GM12878 (cell line): ENCODE measurements at regions not wholly inside any gene's neighbourhood (a gene's known extent, or its start where the extent isn't known, plus 50 kb on each side); places are given as distances from the start of the nearest gene placed in this dataset.

ENCODE experiments used
- ATAC-seq: fragments of 200-7000 bp; cut with Tn5 transposase; 3 replicates; pipeline ENCODE4 v1.9.1; 2020; ENCODE audit warnings: mild to moderate bottlenecking, moderate library complexity
- BruUV-seq: library from RNA; stranded (reverse); fragments of 400-500 nt; replicated peaks from 2 replicates; lab custom pipeline; 2021; lab: Mats Ljungman, UMichigan
- CTCF ChIA-PET: fragments of 300-600 bp; sonication (Branson Sonifier 250); formaldehyde crosslinking; extraction: SDS; loops from one replicate; lab custom pipeline; 2021; ENCODE audit warnings: inconsistent platforms; lab: Yijun Ruan, JAX
- POLR2A ChIA-PET: fragments of 350-600 bp; formaldehyde crosslinking; extraction: SDS; loops from one replicate; lab custom pipeline; 2021; ENCODE audit warnings: inconsistent platforms; lab: Charles Lee
- RAD21 ChIA-PET: fragments of 300-600 bp; sonication (Branson Sonifier 250); formaldehyde crosslinking; loops from one replicate; lab custom pipeline; 2023; ENCODE audit warnings: antibody characterized with exemption; ENCODE audit not compliant: unreplicated experiment; lab: Charles Lee
- SMC1A ChIA-PET: fragments of 300-600 bp; sonication (Branson Sonifier 250); formaldehyde crosslinking; loops from one replicate; lab custom pipeline; 2023; ENCODE audit not compliant: unreplicated experiment, uncharacterized antibody; lab: Charles Lee
- DNase-seq: peaks from one replicate; pipeline ENCODE4 v3.0.0-alpha.2; 2011; ENCODE audit warnings: low read depth, low spot score
- FAIRE-seq: peaks from 3 replicates; lab custom pipeline; 2011; peaks lifted over from hg19 to GRCh38; lab: Jason Lieb, UNC
- H2AFZ ChIP-seq: 2 replicates; pipeline ENCODE4 v1.6.0; 2011; ENCODE audit warnings: low read depth, low read length, control low read depth; ENCODE audit not compliant: control insufficient read depth
- H3K27ac ChIP-seq: 2 replicates; pipeline ENCODE4 v1.5.1; 2011; ENCODE audit warnings: control low read depth; ENCODE audit not compliant: control insufficient read depth, insufficient read depth
- H3K27me3 ChIP-seq, 2 experiments: replicated peaks in 1 of 2; 2 replicates each; pipeline versions ENCODE4 v1.6.0 to v1.6.1; 2011; ENCODE audit warnings: low read length in 1 of 2; ENCODE audit not compliant: control insufficient read depth in 2 of 2, insufficient read depth in 2 of 2
- H3K36me3 ChIP-seq, 2 experiments: 2 replicates each; pipeline ENCODE4 v1.5.1; 2011; ENCODE audit warnings: low read length in 1 of 2; ENCODE audit not compliant: control insufficient read depth in 2 of 2, insufficient read depth in 2 of 2
- H3K4me1 ChIP-seq: 2 replicates; pipeline ENCODE4 v1.6.1; 2011; ENCODE audit warnings: mild to moderate bottlenecking, low read length, moderate library complexity, mixed read lengths; ENCODE audit not compliant: control insufficient read depth, insufficient read depth
- H3K4me2 ChIP-seq: 2 replicates; pipeline ENCODE4 v1.6.0; 2011; ENCODE audit warnings: control low read depth; ENCODE audit not compliant: control insufficient read depth, insufficient read depth
- H3K4me3 ChIP-seq: fragments of 200-600 bp; sonication (generic); 2 replicates; pipeline ENCODE4 v1.5.1; 2016
- H3K79me2 ChIP-seq: 2 replicates; pipeline ENCODE4 v1.6.0; 2011; ENCODE audit warnings: low read length; ENCODE audit not compliant: control insufficient read depth, insufficient read depth
- H3K9ac ChIP-seq: 2 replicates; pipeline ENCODE4 v1.8.0; 2011; ENCODE audit warnings: low read length, control low read depth, mixed read lengths; ENCODE audit not compliant: control insufficient read depth, insufficient read depth
- H3K9me3 ChIP-seq: replicated peaks from 3 replicates; pipeline ENCODE4 v1.5.1; 2011; ENCODE audit warnings: mild to moderate bottlenecking, low read length; ENCODE audit not compliant: control insufficient read depth, insufficient read depth
- H4K20me1 ChIP-seq: 2 replicates; pipeline ENCODE4 v1.6.0; 2011; ENCODE audit not compliant: control insufficient read depth, insufficient read depth
- ATF7 ChIP-seq: fragments of 450-650 bp; IDR thresholded peaks from 2 replicates; pipeline ENCODE4 v1.6.1; 2016; ENCODE audit warnings: low read depth, mild to moderate bottlenecking
- DPF2 ChIP-seq: fragments of 450-650 bp; IDR thresholded peaks from 2 replicates; pipeline ENCODE4 v1.6.1; 2017; ENCODE audit warnings: mild to moderate bottlenecking
- FOS ChIP-seq: IDR thresholded peaks from 3 replicates; pipeline ENCODE4 v1.6.1; 2011; ENCODE audit warnings: borderline replicate concordance; ENCODE audit not compliant: insufficient read length; ENCODE audit errors: extremely low read depth
- IRF3 ChIP-seq: fragments of 450-650 bp; IDR thresholded peaks from 2 replicates; pipeline ENCODE4 v1.6.1; 2014; ENCODE audit warnings: mild to moderate bottlenecking
- LARP7 ChIP-seq: fragments of 450-650 bp; IDR thresholded peaks from 2 replicates; pipeline ENCODE4 v1.6.1; 2017; ENCODE audit warnings: mild to moderate bottlenecking
- NBN ChIP-seq: fragments of 450-650 bp; IDR thresholded peaks from 2 replicates; pipeline ENCODE4 v1.6.1; 2016
- NRF1 ChIP-seq: conservative IDR thresholded peaks from 2 replicates; pipeline ENCODE4 v1.6.1; 2011; ENCODE audit warnings: mild to moderate bottlenecking, low read depth, low read length, improper control_type of control experiment
- YY1 ChIP-seq: IDR thresholded peaks from 2 replicates; pipeline ENCODE4 v1.6.1; 2011; ENCODE audit warnings: low read depth, mild to moderate bottlenecking, low read length
- WGBS: methylation state at CpG from one replicate; pipeline ENCODE4 v1.1.6; 2016; ENCODE audit warnings: low lambda C conversion rate; ENCODE audit not compliant: insufficient replicate concordance, insufficient coverage; ENCODE audit errors: missing lambda C conversion rate; 5-methylcytosine and 5-hydroxymethylcytosine counted together
- in situ Hi-C: fragments of 300-500 bp; cut with MboI; formaldehyde crosslinking; loops from 9 replicates; pipeline ENCODE4 v1.14.3; 2018; ENCODE audit warnings: mixed read lengths
- intact Hi-C: fragments of 100-400 bp; cut with micrococcal nuclease; formaldehyde crosslinking; loops from one replicate; pipeline ENCODE4 v1.14.2; 2022; ENCODE audit not compliant: unreplicated experiment

- TF ChIP-seq LARP7, result no peak
- no TSS peak for BruUV-seq
- Histone ChIP-seq H4K20me1 (no peaks in the 10 kb centered on the region), H3K4me1 (no peaks in the 10 kb centered on the region), H3K9ac (no peak overlapping the region), H3K4me2 (no peak overlapping the region), H3K9me3 (no peaks in the 10 kb centered on the region), H3K27me3 (no peaks in the 10 kb centered on the region), H3K79me2 (no peaks in the 10 kb centered on the region), H2AFZ (no peak overlapping the region), H3K36me3 (no peaks in the 10 kb centered on the region), H3K27ac (no peak overlapping the region), H3K4me3 (no peak overlapping the region)
- intact Hi-C loops, result no loop called here
- SMC1A ChIA-PET, result no interaction called here
- 6% methylated on average over 1 of the region's 1 CpG for WGBS
- CTCF ChIA-PET, result no interaction called here
- FAIRE-seq (no peak), ATAC-seq (no peak), DNase-seq (no peak)
- RAD21 ChIA-PET, result no interaction called here
- in situ Hi-C loops, result no loop called here
- POLR2A ChIA-PET, result no interaction called here
Measured at GRCh38 chr1:81073580-81073979, 727.2 kb upstream of the ADGRL2 start.

GRCh38 chr1:81071969-81072753, 728.6 kb upstream of the ADGRL2 start:
- CTCF ChIA-PET, result no interaction called here
- BruUV-seq, result no TSS peak

More at GRCh38 chr1:81071969-81072753, 728.6 kb upstream of the ADGRL2 start:
- Histone ChIP-seq H3K27me3 (no peaks in the 10 kb centered on the region), H2AFZ (no peak overlapping the region), H3K4me1 (no peaks in the 10 kb centered on the region), H3K9ac (no peak overlapping the region), H3K4me3 (no peak overlapping the region), H3K36me3 (no peaks in the 10 kb centered on the region), H3K9me3 (no peaks in the 10 kb centered on the region), H4K20me1 (no peaks in the 10 kb centered on the region), H3K79me2 (no peaks in the 10 kb centered on the region), H3K27ac (no peak overlapping the region), H3K4me2 (no peak overlapping the region)
- ChIA-PET SMC1A (no interaction called here), RAD21 (no interaction called here), POLR2A (no interaction called here)
- 17% methylated on average over 3 of the region's 3 CpGs for WGBS
- in situ Hi-C loops, result no loop called here
- TF ChIP-seq IRF3 (no peak), ATF7 (no peak), NRF1 (no peak), DPF2 (no peak), YY1 (no peak), FOS (no peak), NBN (no peak)
- ATAC-seq (no peak), FAIRE-seq (no peak), DNase-seq (no peak)
- intact Hi-C loops, result no loop called here
